GM19438 (cell line): ENCODE measurements at regions not wholly inside any gene's neighbourhood (a gene's known extent, or its start where the extent isn't known, plus 50 kb on each side); places are given as distances from the start of the nearest gene placed in this dataset.

Experiments used
- ATAC-seq: cut with Tn5 transposase; IDR thresholded peaks from one replicate; pipeline ENCODE4 v1.9.1; 2021; ENCODE audit warnings: low read depth; ENCODE audit not compliant: unreplicated experiment

GRCh38 chr1:209425959-209426358, 157.6 kb upstream of the CAMK1G start:
- ATAC-seq = no peak

- no peak for ATAC-seq
Observed at GRCh38 chr1:209427277-209427676, 156.2 kb upstream of the CAMK1G start.

- no peak for ATAC-seq
Observed at GRCh38 chr1:209427811-209428210, 155.7 kb upstream of the CAMK1G start.

GRCh38 chr1:209428241-209428921, 155.1 kb upstream of the CAMK1G start:
- no peak for ATAC-seq

GRCh38 chr1:209429611-209430010, 153.9 kb upstream of the CAMK1G start:
- no peak for ATAC-seq

- no peak for ATAC-seq
Observed at GRCh38 chr1:209430107-209430506, 153.4 kb upstream of the CAMK1G start.

- no peak for ATAC-seq
Observed at GRCh38 chr1:209430821-209431259, 152.7 kb upstream of the CAMK1G start.

- no peak for ATAC-seq
Observed at GRCh38 chr1:209431402-209431801, 152.1 kb upstream of the CAMK1G start.

GRCh38 chr1:209431813-209432442, 151.6 kb upstream of the CAMK1G start:
- ATAC-seq = no peak

GRCh38 chr1:209432443-209432825, 151.1 kb upstream of the CAMK1G start:
- ATAC-seq = no peak

- ATAC-seq = no peak
Observed at GRCh38 chr1:209433649-209434031, 149.9 kb upstream of the CAMK1G start.

GRCh38 chr1:209434066-209434465, 149.4 kb upstream of the CAMK1G start:
- ATAC-seq = no peak

- no peak for ATAC-seq
Observed at GRCh38 chr1:209434631-209435217, 148.8 kb upstream of the CAMK1G start.

GRCh38 chr1:209435654-209436566, 147.6 kb upstream of the CAMK1G start:
- ATAC-seq = peak; percentile 83

GRCh38 chr1:209439828-209440227, 143.7 kb upstream of the CAMK1G start:
- ATAC-seq = no peak

- no peak for ATAC-seq
Observed at GRCh38 chr1:209443361-209443931, 140.1 kb upstream of the CAMK1G start.

GRCh38 chr1:209443975-209444651, 139.4 kb upstream of the CAMK1G start:
- ATAC-seq = no peak

GRCh38 chr1:209444961-209445360, 138.6 kb upstream of the CAMK1G start:
- ATAC-seq = no peak

GRCh38 chr1:209445576-209445975, 137.9 kb upstream of the CAMK1G start:
- no peak for ATAC-seq

GRCh38 chr1:209446356-209446755, 137.2 kb upstream of the CAMK1G start:
- no peak for ATAC-seq
